ENCODE measurements at regions not wholly inside any gene's neighbourhood (a gene's known extent, or its start where the extent isn't known, plus 50 kb on each side); places are given as distances from the start of the nearest gene placed in this dataset.

GRCh38 chr18:28331551-28331950 is 154.6 kb upstream of the CDH2 start:
- POLR2A ChIA-PET, result no interaction called here
- H3K4me1 ChIP-seq (ENCODE audit: control insufficient read depth, insufficient read depth, low read length), result no peaks in the 10 kb centered on the region
- H3K27ac ChIP-seq (ENCODE audit: extremely low read depth, low read depth, low read length), result no peak overlapping the region
- CTCF ChIA-PET, result no interaction called here
- H3K4me3 ChIP-seq (ENCODE audit: low read depth, low read length), result no peak overlapping the region
- no peaks in the 10 kb centered on the region for H3K36me3 ChIP-seq (ENCODE audit: control insufficient read depth in 2 of 2, insufficient read depth in 1 of 2, low read length in 2 of 2)
- no peaks in the 10 kb centered on the region for H3K9me3 ChIP-seq (ENCODE audit: control insufficient read depth, insufficient read depth, low read depth, low read length)
- TF ChIP-seq ZNF366 (tag by site-specific recombination; conservative IDR thresholded peaks at IDR 0.05) (no peak), ZNF544 (tag by site-specific recombination; IDR thresholded peaks at IDR 0.05) (no peak), ZNF2 (tag by site-specific recombination; IDR thresholded peaks at IDR 0.05) (no peak), ZNF48 (tag by site-specific recombination; IDR thresholded peaks at IDR 0.05) (no peak), KLF16 (tag by site-specific recombination; IDR thresholded peaks at IDR 0.05) (no peak), ZFP69B (tag by site-specific recombination; IDR thresholded peaks at IDR 0.05) (no peak), HOXD13 (CRISPR knock-in tag; IDR thresholded peaks at IDR 0.05; ENCODE audit: borderline replicate concordance) (no peak), ZNF677 (tag by site-specific recombination; IDR thresholded peaks at IDR 0.05) (no peak), KLF1 (tag by site-specific recombination; IDR thresholded peaks at IDR 0.05) (no peak), ZNF792 (tag by site-specific recombination; IDR thresholded peaks at IDR 0.05) (no peak), ZNF140 (tag by site-specific recombination; IDR thresholded peaks at IDR 0.05) (no peak), REPIN1 (tag by site-specific recombination; IDR thresholded peaks at IDR 0.05; ENCODE audit: low read depth) (no peak), HOXC10 (CRISPR knock-in tag; IDR thresholded peaks at IDR 0.05) (no peak), ZNF341 (tag by site-specific recombination; IDR thresholded peaks at IDR 0.05; ENCODE audit: low read depth) (no peak), HOXA7 (CRISPR knock-in tag; IDR thresholded peaks at IDR 0.05; ENCODE audit: borderline replicate concordance) (no peak), YY2 (tag by site-specific recombination; IDR thresholded peaks at IDR 0.05) (no peak)

- Histone ChIP-seq H3K9me3 (ENCODE audit: control insufficient read depth, insufficient read depth, low read depth, low read length) (no peaks in the 10 kb centered on the region), H3K27ac (ENCODE audit: extremely low read depth, low read depth, low read length) (no peak overlapping the region), H3K4me1 (ENCODE audit: control insufficient read depth, insufficient read depth, low read length) (no peaks in the 10 kb centered on the region), H3K36me3 (ENCODE audit: control insufficient read depth in 2 of 2, insufficient read depth in 1 of 2, low read length in 2 of 2) (no peaks in the 10 kb centered on the region), H3K4me3 (ENCODE audit: low read depth, low read length) (no peak overlapping the region)
- ChIA-PET CTCF (no interaction called here), POLR2A (no interaction called here)
- no peak for TF ChIP-seq ZNF670 (tag by site-specific recombination; IDR thresholded peaks at IDR 0.05; ENCODE audit: low read depth)
- no peak for TF ChIP-seq ZNF169 (tag by site-specific recombination; IDR thresholded peaks at IDR 0.05)
- TF ChIP-seq ZIC2 (tag by site-specific recombination; IDR thresholded peaks at IDR 0.05), result no peak
- TF ChIP-seq BCL11A (tag by site-specific recombination; IDR thresholded peaks at IDR 0.05; ENCODE audit: low read depth), result no peak
- no peak for TF ChIP-seq ZNF747 (tag by site-specific recombination; IDR thresholded peaks at IDR 0.05)
- TF ChIP-seq ZFHX2 (tag by site-specific recombination; conservative IDR thresholded peaks at IDR 0.05), result no peak
- no peak for TF ChIP-seq ZSCAN16 (tag by site-specific recombination; IDR thresholded peaks at IDR 0.05)
- no peak for TF ChIP-seq ZNF140 (tag by site-specific recombination; IDR thresholded peaks at IDR 0.05)
- TF ChIP-seq ZBTB10 (tag by site-specific recombination; IDR thresholded peaks at IDR 0.05), result no peak
- no peak for TF ChIP-seq HOXC10 (CRISPR knock-in tag; IDR thresholded peaks at IDR 0.05)
- no peak for TF ChIP-seq ZSCAN4 (tag by site-specific recombination; IDR thresholded peaks at IDR 0.05)
- TF ChIP-seq ZNF311 (tag by site-specific recombination; IDR thresholded peaks at IDR 0.05; ENCODE audit: borderline replicate concordance), result no peak
- TF ChIP-seq PRDM1 (tag by site-specific recombination; IDR thresholded peaks at IDR 0.05), result no peak
- no peak for TF ChIP-seq ZNF138 (tag by site-specific recombination; IDR thresholded peaks at IDR 0.05; ENCODE audit: borderline replicate concordance)
- no peak for TF ChIP-seq PRDM2 (tag by site-specific recombination; IDR thresholded peaks at IDR 0.05; ENCODE audit: borderline replicate concordance)
- no peak for TF ChIP-seq ZNF501 (tag by site-specific recombination; IDR thresholded peaks at IDR 0.05)
Observed at GRCh38 chr18:28313602-28314001, 136.7 kb upstream of the CDH2 start.
